ENCODE measurements at regions not wholly inside any gene's neighbourhood (a gene's known extent, or its start where the extent isn't known, plus 50 kb on each side); places are given as distances from the start of the nearest gene placed in this dataset.

DNA sequence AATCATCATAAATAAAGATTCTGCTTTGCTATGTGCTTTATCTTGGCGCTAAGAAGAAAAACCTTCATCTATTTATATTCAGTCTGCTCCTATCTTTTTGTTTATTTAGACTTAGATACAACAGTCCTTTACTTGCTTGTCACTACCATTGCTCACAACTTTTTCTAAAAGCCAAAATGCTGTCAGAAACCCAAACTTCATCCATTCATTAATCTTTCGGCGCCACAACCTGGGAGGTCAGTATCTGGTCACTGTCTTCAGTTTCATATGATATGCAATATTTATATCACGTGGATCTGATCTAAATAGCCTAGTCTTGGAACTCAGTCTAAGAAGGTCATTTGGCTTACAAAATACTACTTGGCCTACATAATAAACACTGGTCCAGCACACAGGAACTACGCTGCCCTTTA is 159.3 kb upstream of the TARS1 start:
- Histone ChIP-seq H3F3A (replicated peaks; ENCODE audit: insufficient read depth) (peaks cover 57% of the 10 kb centered on the region), H3K4me2 (peak overlapping the region; percentile 23), H3K27me3 (ENCODE audit: insufficient read depth) (no peaks in the 10 kb centered on the region), H2AFZ (ENCODE audit: low read depth) (peak overlapping the region; percentile 6; the same call in 1 of the 2 replicates), H3K79me2 (ENCODE audit: insufficient read depth) (no peaks in the 10 kb centered on the region), H4K20me1 (ENCODE audit: insufficient read depth) (no peaks in the 10 kb centered on the region), H3K36me3 (replicated peaks in 1 of 2; ENCODE audit: control insufficient read depth in 1 of 2, insufficient read depth in 2 of 2, low read length in 1 of 2) (no peaks in the 10 kb centered on the region), H3K9me2 (no peaks in the 10 kb centered on the region), H3K4me1 (ENCODE audit: control insufficient read depth in 1 of 2, insufficient read depth in 2 of 2, low read depth in 1 of 2, low read length in 1 of 2) (peaks cover 3 to 23% of the 10 kb centered on the region in 2 experiments; a peak in 3 of 4 replicates), H3K9ac (peak overlapping the region; percentile 46; the same call in 1 of the 2 replicates), H3K9me3 (no peaks in the 10 kb centered on the region), H3K27ac (ENCODE audit: low read depth in 2 of 2, low read length in 1 of 2) (peak overlapping the region in 1 of 2 experiments; percentile 85; a peak in 2 of 4 replicates), H3K4me3 (ENCODE audit: low read depth in 2 of 2, low read length in 1 of 2) (no peak overlapping the region; a peak in 1 of 4 replicates)
- WGBS (ENCODE audit: low lambda C conversion rate), result 33% methylated on average over 5 of the region's 5 CpGs
- POLR2A ChIA-PET, result no interaction called here
- no peak for TF ChIP-seq MEF2A (IDR thresholded peaks at IDR 0.05; ENCODE audit: borderline replicate concordance, low read depth)
- TF ChIP-seq, protein P1, sequence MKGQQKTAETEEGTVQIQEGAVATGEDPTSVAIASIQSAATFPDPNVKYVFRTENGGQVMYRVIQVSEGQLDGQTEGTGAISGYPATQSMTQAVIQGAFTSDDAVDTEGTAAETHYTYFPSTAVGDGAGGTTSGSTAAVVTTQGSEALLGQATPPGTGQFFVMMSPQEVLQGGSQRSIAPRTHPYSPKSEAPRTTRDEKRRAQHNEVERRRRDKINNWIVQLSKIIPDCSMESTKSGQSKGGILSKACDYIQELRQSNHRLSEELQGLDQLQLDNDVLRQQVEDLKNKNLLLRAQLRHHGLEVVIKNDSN (IDR thresholded peaks at IDR 0.05; ENCODE audit: borderline replicate concordance, low read depth), result peak; percentile 47; the same call in 1 of the 2 replicates
- TF ChIP-seq EP300 (IDR thresholded peaks at IDR 0.05; ENCODE audit: borderline replicate concordance in 1 of 2, low read depth in 1 of 2, low read length in 1 of 2), result peak; percentile 9 to 71; a peak in 1 of 4 replicates
- TF ChIP-seq TCF12 (IDR thresholded peaks at IDR 0.05), result peak; percentile 79
- TF ChIP-seq JUND (IDR thresholded peaks at IDR 0.05), result peak; percentile 41
- TF ChIP-seq POLR2AphosphoS5 (IDR thresholded peaks at IDR 0.05; ENCODE audit: low read depth, low read length), result peak; percentile 20; the same call in 1 of the 2 replicates
- TF ChIP-seq FOSL2 (IDR thresholded peaks at IDR 0.05; ENCODE audit: borderline replicate concordance, low read depth), result no peak
- TF ChIP-seq RXRA (IDR thresholded peaks at IDR 0.05; ENCODE audit: borderline replicate concordance, low read depth), result peak; percentile 70; the same call in 1 of the 2 replicates
- no peak for TF ChIP-seq FOXJ3 (CRISPR knock-in tag; IDR thresholded peaks at IDR 0.05)
- peak; percentile 21; the same call in 1 of the 2 replicates for TF ChIP-seq TEAD4 (IDR thresholded peaks at IDR 0.05; ENCODE audit: borderline replicate concordance, insufficient read depth)
- peak; percentile 50; the same call in 1 of the 2 replicates for TF ChIP-seq NFIC (IDR thresholded peaks at IDR 0.05; ENCODE audit: borderline replicate concordance)
- TF ChIP-seq, protein P2, sequence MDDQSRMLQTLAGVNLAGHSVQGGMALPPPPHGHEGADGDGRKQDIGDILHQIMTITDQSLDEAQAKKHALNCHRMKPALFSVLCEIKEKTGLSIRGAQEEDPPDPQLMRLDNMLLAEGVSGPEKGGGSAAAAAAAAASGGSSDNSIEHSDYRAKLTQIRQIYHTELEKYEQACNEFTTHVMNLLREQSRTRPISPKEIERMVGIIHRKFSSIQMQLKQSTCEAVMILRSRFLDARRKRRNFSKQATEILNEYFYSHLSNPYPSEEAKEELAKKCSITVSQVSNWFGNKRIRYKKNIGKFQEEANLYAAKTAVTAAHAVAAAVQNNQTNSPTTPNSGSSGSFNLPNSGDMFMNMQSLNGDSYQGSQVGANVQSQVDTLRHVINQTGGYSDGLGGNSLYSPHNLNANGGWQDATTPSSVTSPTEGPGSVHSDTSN (IDR thresholded peaks at IDR 0.05), result peak; percentile 83
- no peak for DNase-seq
- CTCF ChIA-PET, result no interaction called here

DNA sequence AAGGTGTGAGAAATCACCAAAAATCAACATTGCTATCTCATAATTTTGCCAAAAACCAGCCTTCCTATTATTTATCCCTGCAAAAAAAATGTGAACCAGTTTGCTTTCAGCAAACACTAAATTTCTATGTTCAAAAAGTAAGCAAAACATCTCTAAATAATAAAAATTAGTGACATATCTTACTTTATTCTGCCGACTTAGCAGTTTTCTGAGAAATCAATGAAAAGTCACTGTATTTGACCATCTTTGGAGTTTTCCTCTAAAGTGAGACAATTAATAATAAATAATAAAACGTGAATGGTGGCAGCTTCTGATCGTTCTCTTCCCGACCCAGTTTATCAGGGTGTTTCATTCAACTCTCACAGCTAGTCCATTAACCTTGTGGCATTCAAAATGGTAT is 158.6 kb upstream of the TARS1 start:
- peaks cover 0 to 18% of the 10 kb centered on the region in 2 experiments; a peak in 2 of 4 replicates for H3K4me1 ChIP-seq (ENCODE audit: control insufficient read depth in 1 of 2, insufficient read depth in 2 of 2, low read depth in 1 of 2, low read length in 1 of 2)
- H3K79me2 ChIP-seq (ENCODE audit: insufficient read depth), result no peaks in the 10 kb centered on the region
- H3K4me3 ChIP-seq (ENCODE audit: low read depth in 2 of 2, low read length in 1 of 2), result no peak overlapping the region
- no peak for DNase-seq
- 39% methylated on average over 4 of the region's 4 CpGs for WGBS (ENCODE audit: low lambda C conversion rate)
- H3K36me3 ChIP-seq (replicated peaks in 1 of 2; ENCODE audit: control insufficient read depth in 1 of 2, insufficient read depth in 2 of 2, low read length in 1 of 2), result no peaks in the 10 kb centered on the region
- peak overlapping the region in 1 of 2 experiments; percentile 85; a peak in 2 of 4 replicates for H3K27ac ChIP-seq (ENCODE audit: low read depth in 2 of 2, low read length in 1 of 2)
- TF ChIP-seq, protein P3, sequence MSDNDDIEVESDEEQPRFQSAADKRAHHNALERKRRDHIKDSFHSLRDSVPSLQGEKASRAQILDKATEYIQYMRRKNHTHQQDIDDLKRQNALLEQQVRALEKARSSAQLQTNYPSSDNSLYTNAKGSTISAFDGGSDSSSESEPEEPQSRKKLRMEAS (IDR thresholded peaks at IDR 0.05; ENCODE audit: low read depth), result no peak
- no peak for TF ChIP-seq FOXJ3 (CRISPR knock-in tag; IDR thresholded peaks at IDR 0.05)
- no peak for TF ChIP-seq POLR2AphosphoS5 (IDR thresholded peaks at IDR 0.05; ENCODE audit: low read depth, low read length)
- TF ChIP-seq FOXM1 (IDR thresholded peaks at IDR 0.05; ENCODE audit: low read depth), result no peak
- no peak for TF ChIP-seq RCOR1 (IDR thresholded peaks at IDR 0.05; ENCODE audit: low read length)
- no peak for TF ChIP-seq TAF1 (IDR thresholded peaks at IDR 0.05; ENCODE audit: borderline replicate concordance, low read depth, low read length)
- no peak for TF ChIP-seq GABPA (IDR thresholded peaks at IDR 0.05; ENCODE audit: low read depth)
- TF ChIP-seq, protein P2 (IDR thresholded peaks at IDR 0.05), result no peak
- TF ChIP-seq RFX5 (IDR thresholded peaks at IDR 0.05; ENCODE audit: low read length), result no peak
- no peak for TF ChIP-seq EZH2phosphoT487 (IDR thresholded peaks at IDR 0.05; ENCODE audit: borderline replicate concordance, low read depth)
- no peak for TF ChIP-seq RXRA (IDR thresholded peaks at IDR 0.05; ENCODE audit: borderline replicate concordance, low read depth)
- TF ChIP-seq, protein P4, sequence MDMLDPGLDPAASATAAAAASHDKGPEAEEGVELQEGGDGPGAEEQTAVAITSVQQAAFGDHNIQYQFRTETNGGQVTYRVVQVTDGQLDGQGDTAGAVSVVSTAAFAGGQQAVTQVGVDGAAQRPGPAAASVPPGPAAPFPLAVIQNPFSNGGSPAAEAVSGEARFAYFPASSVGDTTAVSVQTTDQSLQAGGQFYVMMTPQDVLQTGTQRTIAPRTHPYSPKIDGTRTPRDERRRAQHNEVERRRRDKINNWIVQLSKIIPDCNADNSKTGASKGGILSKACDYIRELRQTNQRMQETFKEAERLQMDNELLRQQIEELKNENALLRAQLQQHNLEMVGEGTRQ (IDR thresholded peaks at IDR 0.05; ENCODE audit: borderline replicate concordance, low read depth, low read length), result no peak
- no peak for TF ChIP-seq MEF2A (IDR thresholded peaks at IDR 0.05; ENCODE audit: borderline replicate concordance, low read depth)
- TF ChIP-seq TEAD4 (IDR thresholded peaks at IDR 0.05; ENCODE audit: borderline replicate concordance, insufficient read depth), result no peak
- TF ChIP-seq NFIC (IDR thresholded peaks at IDR 0.05; ENCODE audit: borderline replicate concordance), result no peak
- peak overlapping the region; percentile 46; the same call in 1 of the 2 replicates for H3K9ac ChIP-seq
- H3K27me3 ChIP-seq (ENCODE audit: insufficient read depth), result no peaks in the 10 kb centered on the region
- no peaks in the 10 kb centered on the region for H3K9me3 ChIP-seq
- peaks cover 50% of the 10 kb centered on the region for H3F3A ChIP-seq (replicated peaks; ENCODE audit: insufficient read depth)
- peak overlapping the region; percentile 34; the same call in 1 of the 2 replicates for H2AFZ ChIP-seq (ENCODE audit: low read depth)
- H4K20me1 ChIP-seq (ENCODE audit: insufficient read depth), result no peaks in the 10 kb centered on the region
- H3K4me2 ChIP-seq, result peak overlapping the region; percentile 23; the same call in 1 of the 2 replicates
- POLR2A ChIA-PET, result no interaction called here
- no peaks in the 10 kb centered on the region for H3K9me2 ChIP-seq
- CTCF ChIA-PET, result interaction anchor here (1.7 kb wide), 1 partner anchor 16 kb away, joined by 5 read pairs; no protein-coding TSS in a partner anchor
